GM12873 (cell line): ENCODE measurements at regions not wholly inside any gene's neighbourhood (a gene's known extent, or its start where the extent isn't known, plus 50 kb on each side); places are given as distances from the start of the nearest gene placed in this dataset.

Experiments
- TF ChIP-seq, protein P1 (sequence below): IDR thresholded peaks from 2 replicates; pipeline ENCODE4 v1.5.1; 2012; ENCODE audit warnings: low read depth, mild to moderate bottlenecking, moderate library complexity, low read length, control low read depth; ENCODE audit not compliant: insufficient read depth; ENCODE audit errors: missing control alignments

DNA sequence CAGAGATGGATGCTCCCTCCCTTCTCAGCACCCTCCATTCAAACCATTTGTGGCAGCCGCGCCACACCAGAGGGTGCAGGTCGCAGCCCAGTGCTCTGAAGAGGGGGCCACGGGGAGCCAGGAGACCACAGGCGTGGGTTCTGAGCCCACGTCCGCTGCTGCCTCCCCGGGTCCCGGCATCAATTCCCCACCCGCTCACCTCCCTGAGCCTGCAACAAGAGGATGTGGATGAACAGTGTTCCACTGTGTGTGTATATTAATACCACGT is 120.1 kb upstream of the VSTM2B start:
- TF ChIP-seq, protein P1, sequence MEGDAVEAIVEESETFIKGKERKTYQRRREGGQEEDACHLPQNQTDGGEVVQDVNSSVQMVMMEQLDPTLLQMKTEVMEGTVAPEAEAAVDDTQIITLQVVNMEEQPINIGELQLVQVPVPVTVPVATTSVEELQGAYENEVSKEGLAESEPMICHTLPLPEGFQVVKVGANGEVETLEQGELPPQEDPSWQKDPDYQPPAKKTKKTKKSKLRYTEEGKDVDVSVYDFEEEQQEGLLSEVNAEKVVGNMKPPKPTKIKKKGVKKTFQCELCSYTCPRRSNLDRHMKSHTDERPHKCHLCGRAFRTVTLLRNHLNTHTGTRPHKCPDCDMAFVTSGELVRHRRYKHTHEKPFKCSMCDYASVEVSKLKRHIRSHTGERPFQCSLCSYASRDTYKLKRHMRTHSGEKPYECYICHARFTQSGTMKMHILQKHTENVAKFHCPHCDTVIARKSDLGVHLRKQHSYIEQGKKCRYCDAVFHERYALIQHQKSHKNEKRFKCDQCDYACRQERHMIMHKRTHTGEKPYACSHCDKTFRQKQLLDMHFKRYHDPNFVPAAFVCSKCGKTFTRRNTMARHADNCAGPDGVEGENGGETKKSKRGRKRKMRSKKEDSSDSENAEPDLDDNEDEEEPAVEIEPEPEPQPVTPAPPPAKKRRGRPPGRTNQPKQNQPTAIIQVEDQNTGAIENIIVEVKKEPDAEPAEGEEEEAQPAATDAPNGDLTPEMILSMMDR = no peak

DNA sequence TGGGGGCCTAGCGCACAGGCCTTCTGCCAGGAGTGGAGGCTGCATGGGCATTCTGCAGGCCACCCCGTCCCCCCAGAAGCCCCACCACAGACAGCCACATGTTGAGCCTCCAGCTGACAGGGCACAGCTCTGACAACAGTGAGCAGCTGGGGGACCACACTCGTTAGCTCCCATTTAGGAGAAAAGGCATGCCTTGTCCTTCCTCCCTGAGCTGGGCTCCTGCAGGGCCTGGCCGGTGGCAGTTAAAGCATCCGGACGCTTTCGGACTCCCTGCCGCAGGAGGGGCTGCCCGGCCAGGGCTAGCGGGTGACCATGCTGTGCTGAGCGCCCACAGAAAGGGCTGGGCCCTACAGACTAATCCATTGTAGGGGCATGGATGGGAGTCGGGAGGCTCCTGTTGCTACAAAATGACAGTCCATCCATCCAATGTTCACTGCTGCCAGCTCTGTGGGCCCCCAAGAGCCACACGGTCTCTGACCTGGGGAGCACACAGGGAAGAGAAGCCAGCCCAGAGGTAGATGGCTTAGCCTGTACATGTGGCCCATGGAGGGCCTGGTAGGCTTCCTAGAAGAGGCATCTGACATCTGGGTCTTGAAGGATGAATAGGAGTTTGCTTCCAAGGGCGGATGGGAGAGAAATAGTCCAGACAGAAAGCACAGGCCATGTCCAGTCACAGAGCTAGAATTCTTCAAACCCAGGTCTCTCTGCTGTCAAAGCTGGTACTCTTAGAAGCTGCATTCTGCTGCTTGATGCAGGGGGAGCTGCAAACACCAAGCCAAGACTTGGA is 116.5 kb upstream of the VSTM2B start:
- TF ChIP-seq, protein P1 = no peak

DNA sequence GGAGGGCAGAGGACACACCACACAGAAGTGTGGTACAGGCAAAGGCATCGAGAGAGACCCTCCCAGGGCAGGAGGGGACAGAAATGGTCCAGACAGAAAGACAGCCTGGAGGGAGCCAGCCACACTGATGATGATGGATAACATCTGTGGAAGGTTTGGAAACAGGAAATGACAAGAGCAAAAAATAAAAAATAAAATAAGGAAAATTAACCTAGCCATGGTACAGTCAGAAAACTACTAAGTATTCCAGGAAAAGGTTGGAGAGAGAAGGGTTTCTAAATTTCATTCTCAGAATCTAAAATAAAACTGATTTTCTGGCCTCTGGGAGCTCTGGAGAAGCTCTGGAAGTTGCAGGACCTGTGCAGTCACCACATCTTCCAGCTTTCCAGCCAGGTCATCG is 115.2 kb upstream of the VSTM2B start:
- TF ChIP-seq, protein P1 = no peak

DNA sequence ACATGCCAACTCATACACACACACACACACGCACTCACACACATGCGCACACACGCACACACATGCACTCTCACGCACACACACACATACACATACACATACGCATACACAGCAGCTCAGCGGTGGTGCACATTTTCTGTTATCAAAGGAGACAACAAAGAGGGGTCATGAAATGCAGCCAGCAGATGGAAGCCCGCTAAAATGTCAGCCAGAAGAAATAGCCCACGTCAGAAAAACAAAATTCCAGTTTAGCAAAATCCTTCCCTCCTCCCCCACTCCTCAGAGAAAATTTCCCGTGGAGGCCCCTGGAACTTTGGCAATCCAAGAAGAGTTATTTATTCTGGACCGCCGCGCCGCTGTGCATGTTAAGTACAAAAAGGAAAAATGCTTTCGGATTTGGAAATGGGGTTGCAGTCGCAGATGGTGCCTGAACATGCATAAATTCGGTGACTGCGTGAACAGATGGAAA is 114.6 kb upstream of the VSTM2B start:
- TF ChIP-seq, protein P1 = no peak

DNA sequence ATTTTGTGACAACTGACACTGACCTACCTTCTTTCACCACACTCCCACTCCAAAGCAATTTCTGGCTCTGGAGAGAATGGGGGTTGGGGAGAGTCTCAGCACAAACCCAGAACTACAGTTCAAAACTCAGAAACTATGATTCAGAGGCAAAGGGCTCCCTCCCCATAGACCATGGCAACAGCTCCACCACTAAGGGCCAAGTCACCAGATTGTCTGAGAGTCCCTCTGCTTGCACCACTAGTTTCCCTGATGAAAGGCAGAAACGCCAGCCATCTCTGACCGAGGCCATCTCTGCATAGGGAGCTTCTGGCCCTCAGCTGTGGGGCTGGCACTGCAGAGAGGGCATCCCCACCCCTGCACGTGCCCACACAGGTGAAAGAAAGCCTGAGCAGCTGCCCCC is 112.4 kb upstream of the VSTM2B start:
- TF ChIP-seq, protein P1 = no peak

DNA sequence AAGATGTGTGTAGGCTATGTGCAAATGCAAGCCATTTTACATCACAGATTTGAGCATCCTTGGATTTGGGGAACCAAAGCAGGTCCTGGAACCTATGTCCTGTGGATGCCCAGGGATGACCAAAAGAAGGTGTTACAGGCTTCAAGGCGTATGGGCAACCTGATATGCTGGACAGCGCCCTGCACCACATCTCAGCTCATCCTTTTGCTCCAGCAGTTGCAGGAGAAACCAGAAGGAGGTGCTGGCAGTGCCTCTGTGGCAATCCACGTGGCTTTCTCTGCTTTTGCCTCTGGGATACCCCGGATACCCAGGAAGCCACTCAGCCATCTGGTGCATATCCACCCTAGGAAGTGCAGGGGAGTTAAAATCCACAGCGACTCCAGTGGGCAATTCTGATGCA is 110.3 kb upstream of the VSTM2B start:
- TF ChIP-seq, protein P1 = no peak

DNA sequence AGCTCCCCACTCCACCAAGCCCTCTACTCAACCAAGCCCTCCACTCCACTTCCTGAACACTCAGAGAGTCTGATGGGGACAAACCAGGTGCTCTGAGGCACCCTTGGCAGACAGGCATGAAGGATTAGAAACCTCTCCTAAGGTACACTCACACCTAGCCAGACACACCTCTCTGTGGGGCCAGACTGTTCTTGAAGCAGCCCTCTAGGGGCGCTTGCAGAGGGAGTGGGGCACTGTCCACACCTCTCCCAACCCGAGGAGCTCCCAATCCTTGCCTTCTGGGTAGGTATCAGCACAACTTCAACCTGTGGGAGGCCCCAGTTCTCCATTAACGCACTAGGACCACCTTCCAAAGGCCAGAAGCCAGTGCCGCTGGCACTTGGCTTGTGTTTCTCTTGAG is 108.7 kb upstream of the VSTM2B start:
- TF ChIP-seq, protein P1 = no peak
